Mesodermal cell (in vitro differentiated cells): ENCODE measurements at regions not wholly inside any gene's neighbourhood (a gene's known extent, or its start where the extent isn't known, plus 50 kb on each side); places are given as distances from the start of the nearest gene placed in this dataset.

Source experiments
- H3K27ac ChIP-seq: 2 replicates; pipeline ENCODE4 v1.7.0; 2013; ENCODE audit warnings: mild to moderate bottlenecking, low read depth, low read length, moderate library complexity; ENCODE audit not compliant: severe bottlenecking
- H3K36me3 ChIP-seq: 2 replicates; pipeline ENCODE4 v1.7.1; 2013; ENCODE audit warnings: mild to moderate bottlenecking, low read length, moderate library complexity; ENCODE audit not compliant: control insufficient read depth, insufficient read depth
- H3K4me1 ChIP-seq: one replicate; pipeline ENCODE4 v1.7.1; 2013; ENCODE audit warnings: mild to moderate bottlenecking, low read length; ENCODE audit not compliant: insufficient read depth, control insufficient read depth, poor library complexity, severe bottlenecking
- H3K4me3 ChIP-seq: 2 replicates; pipeline ENCODE4 v1.7.0; 2013; ENCODE audit warnings: low read length, control low read depth, mild to moderate bottlenecking; ENCODE audit not compliant: insufficient read depth, poor library complexity, severe bottlenecking; ENCODE audit errors: extremely low read depth
- H3K9me3 ChIP-seq: 2 replicates; pipeline ENCODE4 v1.7.1; 2013; ENCODE audit warnings: mild to moderate bottlenecking, low read length, moderate library complexity; ENCODE audit not compliant: control insufficient read depth
- WGBS, 2 experiments: methylation state at CpG; one replicate each; pipeline ENCODE4 v1.1.5; 2013; ENCODE audit warnings: missing lambda C conversion rate in 2 of 2; ENCODE audit not compliant: insufficient coverage in 2 of 2; 5-methylcytosine and 5-hydroxymethylcytosine counted together

GRCh38 chr14:98184457-98184856, 1087.5 kb downstream of the BCL11B start:
- WGBS, 2 experiments: 82 to 83% methylated on average over 2 of the region's 6 CpGs
- Histone ChIP-seq H3K36me3 (no peaks in the 10 kb centered on the region), H3K4me3 (no peak overlapping the region), H3K27ac (no peak overlapping the region), H3K9me3 (no peaks in the 10 kb centered on the region), H3K4me1 (peaks cover 10% of the 10 kb centered on the region)

GRCh38 chr14:98185036-98185435, 1087.0 kb downstream of the BCL11B start:
- H3K27ac ChIP-seq: no peak overlapping the region
- H3K4me3 ChIP-seq: no peak overlapping the region
- no peaks in the 10 kb centered on the region for H3K36me3 ChIP-seq
- 92 to 97% methylated on average over 8 of the region's 8 CpGs for WGBS, 2 experiments
- H3K9me3 ChIP-seq: no peaks in the 10 kb centered on the region
- peaks cover 10% of the 10 kb centered on the region for H3K4me1 ChIP-seq

GRCh38 chr14:98186140-98186539, 1085.9 kb downstream of the BCL11B start:
- 80 to 100% methylated on average over 1 of the region's 3 CpGs for WGBS, 2 experiments
- H3K4me3 ChIP-seq: no peak overlapping the region
- H3K4me1 ChIP-seq: peaks cover 10% of the 10 kb centered on the region
- no peaks in the 10 kb centered on the region for H3K9me3 ChIP-seq
- no peak overlapping the region for H3K27ac ChIP-seq
- H3K36me3 ChIP-seq: no peaks in the 10 kb centered on the region

- Histone ChIP-seq H3K36me3 (no peaks in the 10 kb centered on the region), H3K4me1 (peaks cover 7% of the 10 kb centered on the region), H3K4me3 (no peak overlapping the region), H3K27ac (no peak overlapping the region), H3K9me3 (no peaks in the 10 kb centered on the region)
- 60 to 88% methylated on average over 1 of the region's 2 CpGs for WGBS, 2 experiments
These were observed 1084.7 kb downstream of the BCL11B start for GRCh38 chr14:98187281-98187680.

GRCh38 chr14:98189062-98189461, 1082.9 kb downstream of the BCL11B start:
- Histone ChIP-seq H3K9me3 (no peaks in the 10 kb centered on the region), H3K4me1 (no peaks in the 10 kb centered on the region), H3K4me3 (no peak overlapping the region), H3K27ac (no peak overlapping the region), H3K36me3 (no peaks in the 10 kb centered on the region)
- 100% methylated on average over 1 of the region's 1 CpG for WGBS, 2 experiments

- Histone ChIP-seq H3K27ac (no peak overlapping the region), H3K36me3 (no peaks in the 10 kb centered on the region), H3K9me3 (no peaks in the 10 kb centered on the region), H3K4me1 (no peaks in the 10 kb centered on the region), H3K4me3 (no peak overlapping the region)
- 88 to 93% methylated on average over 3 to 5 of the region's 9 CpGs for WGBS, 2 experiments
These were observed 1082.5 kb downstream of the BCL11B start for GRCh38 chr14:98189511-98189910.

- Histone ChIP-seq H3K27ac (no peak overlapping the region), H3K4me3 (no peak overlapping the region), H3K9me3 (no peaks in the 10 kb centered on the region), H3K4me1 (no peaks in the 10 kb centered on the region), H3K36me3 (no peaks in the 10 kb centered on the region)
- WGBS, 2 experiments: no CpG with 5 or more reads among the region's 1 CpG
These were observed 1082.1 kb downstream of the BCL11B start for GRCh38 chr14:98189944-98190343.

GRCh38 chr14:98192946-98193345, 1079.1 kb downstream of the BCL11B start:
- WGBS, 2 experiments: no CpG with 5 or more reads among the region's 2 CpGs
- H3K36me3 ChIP-seq: no peaks in the 10 kb centered on the region
- no peak overlapping the region for H3K4me3 ChIP-seq
- no peaks in the 10 kb centered on the region for H3K4me1 ChIP-seq
- no peak overlapping the region for H3K27ac ChIP-seq
- H3K9me3 ChIP-seq: no peaks in the 10 kb centered on the region

GRCh38 chr14:98194821-98195220, 1077.2 kb downstream of the BCL11B start:
- Histone ChIP-seq H3K36me3 (no peaks in the 10 kb centered on the region), H3K27ac (no peak overlapping the region), H3K4me1 (no peaks in the 10 kb centered on the region), H3K4me3 (no peak overlapping the region), H3K9me3 (no peaks in the 10 kb centered on the region)
- 50 to 83% methylated on average over 1 of the region's 2 CpGs for WGBS, 2 experiments

GRCh38 chr14:98195256-98195655, 1076.7 kb downstream of the BCL11B start:
- no peaks in the 10 kb centered on the region for H3K9me3 ChIP-seq
- 78 to 88% methylated on average over 1 to 3 of the region's 3 CpGs for whole genome bisulfite sequencing, 2 experiments

GRCh38 chr14:98197933-98198332, 1074.1 kb downstream of the BCL11B start:
- 100% methylated on average over 1 of the region's 1 CpG for WGBS, 2 experiments
- no peaks in the 10 kb centered on the region for H3K9me3 ChIP-seq

More at GRCh38 chr14:98195256-98195655, 1076.7 kb downstream of the BCL11B start:
- H3K4me3 ChIP-seq: no peak overlapping the region
- no peaks in the 10 kb centered on the region for H3K4me1 ChIP-seq
- no peak overlapping the region for H3K27ac ChIP-seq
- H3K36me3 ChIP-seq: no peaks in the 10 kb centered on the region

More at GRCh38 chr14:98197933-98198332, 1074.1 kb downstream of the BCL11B start:
- Histone ChIP-seq H3K4me1 (no peaks in the 10 kb centered on the region), H3K4me3 (no peak overlapping the region), H3K27ac (no peak overlapping the region), H3K36me3 (no peaks in the 10 kb centered on the region)
